IMR-90 (cell line): ENCODE measurements at regions not wholly inside any gene's neighbourhood (a gene's known extent, or its start where the extent isn't known, plus 50 kb on each side); places are given as distances from the start of the nearest gene placed in this dataset.

Experiments used
- ATAC-seq: fragments of 200-7000 bp; cut with Tn5 transposase; 2 replicates; pipeline ENCODE4 v1.9.1; 2020; ENCODE audit warnings: low read depth, mild to moderate bottlenecking, moderate library complexity
- BruUV-seq: library from RNA; stranded (reverse); fragments of 400-500 nt; replicated peaks from 2 replicates; lab custom pipeline; 2021; lab: Mats Ljungman, UMichigan
- CTCF ChIA-PET: fragments of 300-600 bp; formaldehyde crosslinking; extraction: SDS; loops from one replicate; lab custom pipeline; 2021; ENCODE audit warnings: antibody characterized with exemption; lab: Yijun Ruan, JAX
- POLR2A ChIA-PET: fragments of 300-600 bp; sonication (Branson Sonifier 250); formaldehyde crosslinking; loops from one replicate; lab custom pipeline; 2022; ENCODE audit warnings: antibody characterized with exemption; ENCODE audit not compliant: unreplicated experiment; lab: Charles Lee
- DNase-seq: peaks from one replicate; pipeline ENCODE4 v3.0.0; 2013
- H2AFZ ChIP-seq: replicated peaks from 2 replicates; pipeline ENCODE3; 2013; ENCODE audit warnings: low read length, mild to moderate bottlenecking; ENCODE audit not compliant: poor library complexity
- H2AK5ac ChIP-seq: 2 replicates; pipeline ENCODE4 v1.6.1; 2013; ENCODE audit warnings: low read depth, low read length, inconsistent platforms
- H2AK9ac ChIP-seq: replicated peaks from 2 replicates; pipeline ENCODE3; 2013; ENCODE audit warnings: mild to moderate bottlenecking, low read depth, low read length, moderate library complexity; ENCODE audit not compliant: poor library complexity
- H2BK120ac ChIP-seq: 2 replicates; pipeline ENCODE4 v1.6.1; 2013; ENCODE audit warnings: low read depth, low read length, inconsistent platforms
- H2BK15ac ChIP-seq: 3 replicates; pipeline ENCODE4 v1.6.1; 2013; ENCODE audit warnings: low read depth, low read length, inconsistent platforms
- H2BK20ac ChIP-seq: 2 replicates; pipeline ENCODE4 v1.6.1; 2013; ENCODE audit warnings: low read depth, mild to moderate bottlenecking, inconsistent platforms, low read length, moderate library complexity
- H2BK5ac ChIP-seq: 2 replicates; pipeline ENCODE4 v1.6.1; 2013; ENCODE audit warnings: mild to moderate bottlenecking, low read depth, low read length, inconsistent platforms; ENCODE audit not compliant: poor library complexity, severe bottlenecking
- H3K14ac ChIP-seq: replicated peaks from 2 replicates; pipeline ENCODE4 v1.6.1; 2013; ENCODE audit warnings: low read depth, low read length, inconsistent platforms
- H3K18ac ChIP-seq: 2 replicates; pipeline ENCODE4 v1.6.1; 2013; ENCODE audit warnings: low read depth, low read length, control low read depth
- H3K23ac ChIP-seq: 2 replicates; pipeline ENCODE4 v1.6.1; 2013; ENCODE audit warnings: low read depth, low read length, inconsistent platforms
- H3K27ac ChIP-seq: 2 replicates; pipeline ENCODE4 v1.5.1; 2013; ENCODE audit warnings: mild to moderate bottlenecking, control low read depth, low read length; ENCODE audit not compliant: insufficient read depth
- H3K27me3 ChIP-seq: 2 replicates; pipeline ENCODE4 v1.6.1; 2013; ENCODE audit warnings: low read length; ENCODE audit not compliant: control insufficient read depth, insufficient read depth
- H3K36me3 ChIP-seq: 2 replicates; pipeline ENCODE4 v1.6.1; 2013; ENCODE audit warnings: low read length, mixed read lengths; ENCODE audit not compliant: control insufficient read depth, insufficient read depth
- H3K4ac ChIP-seq: 2 replicates; pipeline ENCODE4 v1.6.1; 2013; ENCODE audit warnings: low read depth, low read length, inconsistent platforms
- H3K4me1 ChIP-seq: 2 replicates; pipeline ENCODE4 v1.6.1; 2013; ENCODE audit warnings: low read length, mixed read lengths; ENCODE audit not compliant: control insufficient read depth, insufficient read depth
- H3K4me2 ChIP-seq: 2 replicates; pipeline ENCODE4 v1.6.1; 2013; ENCODE audit warnings: low read depth, mild to moderate bottlenecking, control low read depth, low read length, moderate library complexity
- H3K4me3 ChIP-seq: 2 replicates; pipeline ENCODE4 v1.5.1; 2013; ENCODE audit warnings: low read depth, mild to moderate bottlenecking, control low read depth, low read length, moderate library complexity; ENCODE audit not compliant: insufficient read depth
- H3K56ac ChIP-seq: 2 replicates; pipeline ENCODE4 v1.6.1; 2013; ENCODE audit warnings: low read length, inconsistent platforms; ENCODE audit not compliant: insufficient read depth; ENCODE audit errors: extremely low read depth
- H3K79me1 ChIP-seq, 2 experiments: 2 replicates each; pipeline ENCODE4 v1.6.1; 2013; ENCODE audit warnings: low read length in 2 of 2, inconsistent platforms in 1 of 2, low read depth in 1 of 2
- H3K9ac ChIP-seq: 2 replicates; pipeline ENCODE4 v1.6.1; 2013; ENCODE audit warnings: low read depth, low read length, control low read depth
- H3K9me1 ChIP-seq: 2 replicates; pipeline ENCODE4 v1.6.1; 2013; ENCODE audit warnings: low read length, inconsistent platforms; ENCODE audit not compliant: insufficient read depth
- H3K9me3 ChIP-seq: 2 replicates; pipeline ENCODE4 v1.6.1; 2013; ENCODE audit warnings: low read length; ENCODE audit not compliant: control insufficient read depth, insufficient read depth
- H4K20me1 ChIP-seq: 2 replicates; pipeline ENCODE4 v1.6.1; 2013; ENCODE audit warnings: low read length, inconsistent platforms; ENCODE audit not compliant: insufficient read depth
- H4K5ac ChIP-seq: 2 replicates; pipeline ENCODE4 v1.6.1; 2013; ENCODE audit warnings: mild to moderate bottlenecking, low read depth, low read length, control low read depth
- H4K8ac ChIP-seq, 2 experiments: 2 replicates each; pipeline ENCODE4 v1.6.1; 2013; ENCODE audit warnings: low read depth in 2 of 2, low read length in 2 of 2, control low read depth in 1 of 2, inconsistent platforms in 1 of 2
- H4K91ac ChIP-seq: 2 replicates; pipeline ENCODE4 v1.6.1; 2013; ENCODE audit warnings: low read depth, low read length, inconsistent platforms; ENCODE audit not compliant: insufficient read depth
- CEBPB ChIP-seq: IDR thresholded peaks from 2 replicates; pipeline ENCODE4 v1.6.1; 2012; ENCODE audit warnings: low read depth, low read length, improper control_type of control experiment
- FOS ChIP-seq: fragments of 150-350 bp; IDR thresholded peaks from 2 replicates; pipeline ENCODE4 v1.6.1; 2016; ENCODE audit warnings: low read depth, low read length
- MAFK ChIP-seq: IDR thresholded peaks from 2 replicates; pipeline ENCODE4 v1.6.1; 2012; ENCODE audit warnings: low read depth, low read length, improper control_type of control experiment
- MXI1 ChIP-seq: IDR thresholded peaks from 2 replicates; pipeline ENCODE4 v1.6.1; 2012; ENCODE audit warnings: low read depth, mild to moderate bottlenecking, low read length, moderate library complexity, borderline replicate concordance
- WGBS, 2 experiments: methylation state at CpG; one replicate each; pipeline versions ENCODE4 v1.1.5 to v1.1.7; 2013; ENCODE audit warnings: missing lambda C conversion rate in 2 of 2; ENCODE audit not compliant: insufficient read length in 1 of 2; ENCODE audit errors: extremely low coverage in 2 of 2; 5-methylcytosine and 5-hydroxymethylcytosine counted together
- dilution Hi-C: fragments of 300-500 bp; cut with HindIII; formaldehyde crosslinking; loops from one replicate; pipeline ENCODE4 v1.14.3; 2018; ENCODE audit warnings: low sequenced_read_pairs; ENCODE audit not compliant: unreplicated experiment
- in situ Hi-C: fragments of 300-500 bp; cut with MboI; formaldehyde crosslinking; loops from 3 replicates; pipeline ENCODE4 v1.14.3; 2019; ENCODE audit warnings: low sequenced_read_pairs, inconsistent platforms, mixed read lengths
- intact Hi-C: fragments of 100-400 bp; cut with micrococcal nuclease; formaldehyde crosslinking; loops from 2 replicates; pipeline ENCODE4 v1.10.0; 2022

GRCh38 chr3:159520638-159521037 is 468.0 kb upstream of the IL12A start:
- H2BK15ac ChIP-seq = no peak overlapping the region
- no peaks in the 10 kb centered on the region for H3K4me1 ChIP-seq
- no peak for ATAC-seq
- ChIA-PET POLR2A (no interaction called here), CTCF (no interaction called here)
- H3K4me2 ChIP-seq = no peak overlapping the region
- dilution Hi-C loops (no loop called here), intact Hi-C loops (no loop called here), in situ Hi-C loops (no loop called here)
- no peak overlapping the region for H2BK5ac ChIP-seq
- no peak overlapping the region for H3K27ac ChIP-seq
- no peak overlapping the region for H3K23ac ChIP-seq
- WGBS, 2 experiments = no CpG with 5 or more reads among the region's 3 CpGs
- H2AFZ ChIP-seq = no peak overlapping the region
- TF ChIP-seq FOS (no peak), CEBPB (peak; percentile 37; the same call in 1 of the 2 replicates), MAFK (no peak), MXI1 (no peak)
- no TSS peak for BruUV-seq
- H3K4me3 ChIP-seq = no peak overlapping the region
- H2BK120ac ChIP-seq = no peak overlapping the region
- no peak overlapping the region for H4K5ac ChIP-seq
- no peak overlapping the region for H2AK9ac ChIP-seq
- no peak overlapping the region for H3K18ac ChIP-seq
- DNase-seq = no peak
- no peaks in the 10 kb centered on the region for H4K20me1 ChIP-seq
- no peak overlapping the region for H4K91ac ChIP-seq
- H3K56ac ChIP-seq = no peak overlapping the region
- no peaks in the 10 kb centered on the region for H3K36me3 ChIP-seq
- no peaks in the 10 kb centered on the region for H3K27me3 ChIP-seq
- H3K9ac ChIP-seq = no peak overlapping the region
- no peak overlapping the region for H2AK5ac ChIP-seq
- no peak overlapping the region for H2BK20ac ChIP-seq
- H3K14ac ChIP-seq = no peak overlapping the region
- no peaks in the 10 kb centered on the region for H3K9me3 ChIP-seq
- H3K79me1 ChIP-seq = no peaks in the 10 kb centered on the region
- no peaks in the 10 kb centered on the region for H3K9me1 ChIP-seq
- no peak overlapping the region for H4K8ac ChIP-seq
- H3K4ac ChIP-seq = no peak overlapping the region
